ENCODE measurements at regions not wholly inside any gene's neighbourhood (a gene's known extent, or its start where the extent isn't known, plus 50 kb on each side); places are given as distances from the start of the nearest gene placed in this dataset.
"Not testable (repeated sequence)": the region's sequence is repeated elsewhere in the genome, so short reads cannot be mapped to it uniquely, and the experiment has no call there.

- not testable (repeated sequence) for FAIRE-seq
These were observed 60.7 kb upstream of the P2RY1 start for GRCh38 chr3:152774230-152774629.

GRCh38 chr3:152778022-152778421 is 56.9 kb upstream of the P2RY1 start:
- peak; percentile 64 for FAIRE-seq

- no peak for FAIRE-seq
These were observed 55.3 kb upstream of the P2RY1 start for GRCh38 chr3:152779653-152780052.

- FAIRE-seq: no peak
These were observed 54.4 kb upstream of the P2RY1 start for GRCh38 chr3:152780553-152780952.

DNA sequence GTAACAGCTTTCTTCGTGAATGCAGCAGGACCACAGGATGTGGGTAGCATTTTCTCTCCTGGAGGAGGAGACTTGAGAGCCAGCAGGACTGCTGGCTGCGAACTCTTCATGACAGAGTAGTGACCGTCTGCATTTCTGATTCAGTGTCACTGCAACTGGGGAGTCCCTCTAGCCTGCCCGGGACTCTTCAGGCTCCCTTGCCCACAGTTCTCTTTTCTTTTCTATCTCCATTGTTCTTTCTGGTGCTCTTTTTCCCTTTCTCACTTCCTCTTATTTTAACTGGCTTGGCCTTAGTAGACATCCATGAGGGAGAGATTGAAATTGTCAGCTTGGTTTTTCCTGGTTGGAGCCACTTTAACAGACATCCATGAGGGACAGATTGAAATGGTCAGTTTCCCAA is 49.9 kb upstream of the P2RY1 start:
- no peak for FAIRE-seq
